Spleen (tissue), 7 donors: ENCODE measurements at regions not wholly inside any gene's neighbourhood (a gene's known extent, or its start where the extent isn't known, plus 50 kb on each side); places are given as distances from the start of the nearest gene placed in this dataset.

Source experiments
- CTCF ChIP-seq, 11 experiments: fragments of 200-600 bp in 7 of 11; fragments of 450-650 bp in 4 of 11; sonication (generic) in 4 of 11; IDR thresholded peaks in 8 of 11; conservative IDR thresholded peaks in 3 of 11; 1 replicate in 7 of 11; 2 replicates in 4 of 11; pipeline versions ENCODE4 v1.4.0 to v1.8.0; 2016 to 2021; ENCODE audit warnings: antibody characterized with exemption in 11 of 11, inconsistent platforms in 4 of 11, mild to moderate bottlenecking in 1 of 11
- POLR2A ChIP-seq, 3 donors: fragments of 450-650 bp; IDR thresholded peaks; one replicate each; pipeline ENCODE4 v1.5.1; 2017; ENCODE audit warnings: antibody characterized with exemption in 3 of 3, mild to moderate bottlenecking in 1 of 3
- donor health status: DM: no; HTN: no; CAD: no; lungs with moderate emphysema.
- donor health status: DM: no; HTN: no; CAD: no.
- donor health status: DM: no; HTN: no; CAD: no.

GRCh38 chr2:10202131-10202665 lies 79.7 kb downstream of the RRM2 start:
- TF ChIP-seq POLR2A (IDR thresholded peaks at IDR 0.05) (no peak), CTCF (IDR thresholded peaks at IDR 0.05 in 8 of 11, conservative IDR thresholded peaks at IDR 0.05 in 3 of 11) (no peak)
